DND-41 (cell line): ENCODE measurements at regions not wholly inside any gene's neighbourhood (a gene's known extent, or its start where the extent isn't known, plus 50 kb on each side); places are given as distances from the start of the nearest gene placed in this dataset.

Source experiments
- ATAC-seq: fragments of 200-7000 bp; cut with Tn5 transposase; 3 replicates; pipeline ENCODE4 v1.9.1; 2021; ENCODE audit warnings: low read depth; ENCODE audit not compliant: insufficient read depth
- DNase-seq: peaks from one replicate; pipeline ENCODE4 v3.0.0-alpha.2; 2020
- H2AFZ ChIP-seq: 2 replicates; pipeline ENCODE4 v1.6.0; 2012; ENCODE audit warnings: low read depth, low read length
- H3K27ac ChIP-seq: 2 replicates; pipeline ENCODE4 v1.5.1; 2012; ENCODE audit warnings: low read length, inconsistent platforms
- H3K27me3 ChIP-seq: fragments of 200-600 bp; sonication (generic); 2 replicates; pipeline ENCODE4 v1.6.0; 2012; ENCODE audit warnings: low read length, mild to moderate bottlenecking, inconsistent platforms; ENCODE audit not compliant: insufficient read depth, poor library complexity
- H3K36me3 ChIP-seq: 2 replicates; pipeline ENCODE4 v1.5.1; 2012; ENCODE audit warnings: low read length, inconsistent platforms; ENCODE audit not compliant: insufficient read depth
- H3K4me1 ChIP-seq: 2 replicates; pipeline ENCODE4 v1.5.1; 2012; ENCODE audit warnings: mild to moderate bottlenecking, low read length; ENCODE audit not compliant: insufficient read depth
- H3K4me2 ChIP-seq: 2 replicates; pipeline ENCODE4 v1.6.0; 2012; ENCODE audit warnings: mild to moderate bottlenecking, moderate library complexity, low read length, inconsistent platforms; ENCODE audit not compliant: insufficient read depth
- H3K4me3 ChIP-seq, 2 experiments: fragments of 200-600 bp in 1 of 2; shearing (Covaris generic) in 1 of 2; 2 replicates each; pipeline ENCODE4 v1.5.1; 2012 to 2016; ENCODE audit warnings: inconsistent platforms in 2 of 2, low read length in 2 of 2, mild to moderate bottlenecking in 2 of 2, low read depth in 1 of 2, moderate library complexity in 1 of 2
- H3K79me2 ChIP-seq: 2 replicates; pipeline ENCODE4 v1.6.0; 2012; ENCODE audit warnings: low read length, inconsistent platforms; ENCODE audit not compliant: insufficient read depth
- H3K9ac ChIP-seq: 2 replicates; pipeline ENCODE4 v1.6.0; 2012; ENCODE audit warnings: low read depth, mild to moderate bottlenecking, inconsistent platforms, low read length, moderate library complexity
- H3K9me3 ChIP-seq: 2 replicates; pipeline ENCODE4 v1.5.1; 2012; ENCODE audit warnings: low read length, moderate library complexity, mild to moderate bottlenecking, inconsistent platforms; ENCODE audit not compliant: insufficient read depth, severe bottlenecking
- H4K20me1 ChIP-seq: 2 replicates; pipeline ENCODE4 v1.6.0; 2012; ENCODE audit warnings: low read length; ENCODE audit not compliant: insufficient read depth
- EZH2 ChIP-seq: IDR thresholded peaks from 3 replicates; pipeline ENCODE4 v1.6.1; 2012; ENCODE audit warnings: borderline replicate concordance, low read depth, mild to moderate bottlenecking, moderate library complexity, low read length, inconsistent platforms; ENCODE audit not compliant: severe bottlenecking
- TF ChIP-seq, protein P1 (sequence below): IDR thresholded peaks from 2 replicates; pipeline ENCODE4 v1.5.1; 2012; ENCODE audit warnings: borderline replicate concordance, low read length, moderate library complexity, mild to moderate bottlenecking; ENCODE audit not compliant: poor library complexity, severe bottlenecking; ENCODE audit errors: extremely low read depth

DNA sequence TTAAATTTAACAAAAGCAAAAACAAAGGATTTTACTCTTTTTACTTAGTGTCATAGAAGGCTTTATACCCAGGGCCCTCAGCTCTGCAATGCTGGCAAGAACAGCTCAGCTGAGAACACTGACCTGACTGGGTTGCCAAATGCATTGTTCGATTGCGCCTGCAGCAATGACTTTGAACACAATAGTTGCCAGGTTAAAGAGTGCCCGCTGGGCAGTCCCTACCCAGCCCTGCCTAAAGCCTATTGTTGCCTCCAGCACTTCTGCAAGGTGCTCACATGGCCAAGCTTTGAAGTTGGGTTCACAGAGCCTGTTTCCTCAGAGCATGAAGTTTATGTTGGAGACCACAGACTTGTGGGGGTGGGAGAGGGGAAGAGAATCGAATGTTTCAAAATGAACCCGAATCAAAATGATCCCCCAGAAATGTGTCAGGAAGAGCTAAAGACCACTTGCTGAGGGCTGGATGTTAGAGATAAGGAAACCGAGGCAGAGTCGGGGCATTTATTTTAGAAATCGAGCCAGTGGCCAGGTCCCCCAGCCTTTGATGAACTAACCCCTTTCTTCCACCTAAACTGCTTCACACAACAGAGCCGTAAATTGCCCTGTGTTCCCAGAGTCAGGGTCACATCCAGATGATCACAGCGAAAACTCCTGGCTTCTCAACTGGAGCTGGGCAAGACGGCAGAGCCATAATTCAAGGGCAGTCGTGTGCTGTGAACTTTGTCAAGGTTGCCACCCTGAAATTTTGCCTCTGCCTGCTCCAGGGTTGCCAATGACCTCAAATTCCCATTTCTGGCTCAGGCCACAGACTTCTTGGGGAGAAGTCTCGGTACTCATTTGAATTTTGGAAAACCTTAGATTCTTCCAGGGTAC, 55.0 kb downstream of the FOXA2 start:
- no peak for DNase-seq
- H4K20me1 ChIP-seq = no peaks in the 10 kb centered on the region
- no peak overlapping the region for H2AFZ ChIP-seq
- no peaks in the 10 kb centered on the region for H3K4me1 ChIP-seq
- H3K36me3 ChIP-seq = no peaks in the 10 kb centered on the region
- TF ChIP-seq EZH2 = no peak
- TF ChIP-seq, protein P1, sequence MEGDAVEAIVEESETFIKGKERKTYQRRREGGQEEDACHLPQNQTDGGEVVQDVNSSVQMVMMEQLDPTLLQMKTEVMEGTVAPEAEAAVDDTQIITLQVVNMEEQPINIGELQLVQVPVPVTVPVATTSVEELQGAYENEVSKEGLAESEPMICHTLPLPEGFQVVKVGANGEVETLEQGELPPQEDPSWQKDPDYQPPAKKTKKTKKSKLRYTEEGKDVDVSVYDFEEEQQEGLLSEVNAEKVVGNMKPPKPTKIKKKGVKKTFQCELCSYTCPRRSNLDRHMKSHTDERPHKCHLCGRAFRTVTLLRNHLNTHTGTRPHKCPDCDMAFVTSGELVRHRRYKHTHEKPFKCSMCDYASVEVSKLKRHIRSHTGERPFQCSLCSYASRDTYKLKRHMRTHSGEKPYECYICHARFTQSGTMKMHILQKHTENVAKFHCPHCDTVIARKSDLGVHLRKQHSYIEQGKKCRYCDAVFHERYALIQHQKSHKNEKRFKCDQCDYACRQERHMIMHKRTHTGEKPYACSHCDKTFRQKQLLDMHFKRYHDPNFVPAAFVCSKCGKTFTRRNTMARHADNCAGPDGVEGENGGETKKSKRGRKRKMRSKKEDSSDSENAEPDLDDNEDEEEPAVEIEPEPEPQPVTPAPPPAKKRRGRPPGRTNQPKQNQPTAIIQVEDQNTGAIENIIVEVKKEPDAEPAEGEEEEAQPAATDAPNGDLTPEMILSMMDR = no peak
- peaks cover 10% of the 10 kb centered on the region for H3K27me3 ChIP-seq
- no peak overlapping the region for H3K4me3 ChIP-seq
- H3K27ac ChIP-seq = no peak overlapping the region
- no peak for ATAC-seq
- no peaks in the 10 kb centered on the region for H3K9me3 ChIP-seq
- H3K79me2 ChIP-seq = no peaks in the 10 kb centered on the region
- no peak overlapping the region for H3K9ac ChIP-seq
- H3K4me2 ChIP-seq = no peak overlapping the region

DNA sequence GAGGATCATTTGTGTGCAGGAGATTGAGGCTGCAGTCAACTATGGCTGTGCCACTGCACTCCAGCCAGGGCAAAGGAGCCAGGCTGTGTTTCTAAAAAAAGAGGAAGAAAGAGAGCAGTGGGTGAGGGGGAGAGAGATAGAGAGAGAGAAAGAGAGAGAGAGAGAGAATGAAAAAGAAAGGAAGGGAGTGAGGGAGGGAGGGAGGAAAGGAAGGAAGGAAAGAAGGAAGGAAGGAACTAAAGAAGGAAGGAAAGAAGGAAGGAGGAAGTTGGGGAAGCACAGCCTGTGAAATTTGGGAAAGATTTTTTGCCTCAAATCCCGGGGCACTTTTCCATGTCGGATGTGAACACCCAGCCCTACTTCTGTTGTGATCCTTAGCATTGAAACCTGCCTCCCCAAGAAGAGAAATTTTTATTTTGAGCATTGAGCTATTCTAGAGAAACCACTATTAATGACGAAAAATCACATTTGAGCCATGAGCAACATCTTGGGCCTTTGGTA, 57.8 kb downstream of the FOXA2 start:
- Histone ChIP-seq H3K9ac (no peak overlapping the region), H3K9me3 (no peaks in the 10 kb centered on the region), H3K27ac (no peak overlapping the region), H3K36me3 (no peaks in the 10 kb centered on the region), H3K4me2 (no peak overlapping the region), H3K4me3 (no peak overlapping the region), H3K4me1 (no peaks in the 10 kb centered on the region), H3K27me3 (peaks cover 7% of the 10 kb centered on the region), H4K20me1 (no peaks in the 10 kb centered on the region), H2AFZ (no peak overlapping the region), H3K79me2 (no peaks in the 10 kb centered on the region)
- TF ChIP-seq, protein P1 = no peak
- DNase-seq (no peak), ATAC-seq (no peak)

DNA sequence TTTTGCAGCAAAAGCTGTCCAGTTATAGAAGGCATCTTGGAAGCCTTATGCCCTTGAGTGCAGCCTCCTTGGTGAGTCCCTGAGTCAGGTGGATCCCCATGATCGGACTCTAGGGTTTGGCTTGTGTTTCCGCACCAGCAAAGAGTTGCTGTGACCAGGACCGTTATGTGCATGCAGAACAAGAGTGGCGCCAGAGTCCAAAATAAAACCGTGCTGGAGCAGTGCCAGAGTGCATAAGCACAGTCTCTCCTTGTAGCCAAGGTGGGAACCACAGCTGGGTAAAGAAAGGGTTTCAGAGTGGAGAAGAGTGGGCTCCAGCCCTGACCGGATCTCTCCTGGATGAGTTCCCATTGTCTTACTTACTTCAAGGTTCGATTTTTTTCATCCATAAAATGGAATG, 58.6 kb downstream of the FOXA2 start:
- Histone ChIP-seq H3K79me2 (no peaks in the 10 kb centered on the region), H3K4me2 (no peak overlapping the region), H3K9ac (no peak overlapping the region), H3K4me3 (no peak overlapping the region), H2AFZ (no peak overlapping the region), H3K36me3 (no peaks in the 10 kb centered on the region), H3K27ac (no peak overlapping the region), H3K9me3 (no peaks in the 10 kb centered on the region), H3K4me1 (no peaks in the 10 kb centered on the region), H4K20me1 (no peaks in the 10 kb centered on the region), H3K27me3 (peaks cover 4% of the 10 kb centered on the region)
- DNase-seq (no peak), ATAC-seq (no peak)
- TF ChIP-seq, protein P1 = no peak
